Esophagus muscularis mucosa (tissue), 3 donors: ENCODE measurements at regions not wholly inside any gene's neighbourhood (a gene's known extent, or its start where the extent isn't known, plus 50 kb on each side); places are given as distances from the start of the nearest gene placed in this dataset.
"Not testable (repeated sequence)": the region's sequence is repeated elsewhere in the genome, so short reads cannot be mapped to it uniquely, and the experiment has no call there.

ENCODE experiments used
- CTCF ChIP-seq, 3 experiments: fragments of 200-600 bp in 2 of 3; fragments of 450-650 bp in 1 of 3; sonication (generic) in 2 of 3; IDR thresholded peaks; one replicate each; pipeline ENCODE4 v1.5.1; 2017 to 2019; ENCODE audit warnings: antibody characterized with exemption in 3 of 3, mild to moderate bottlenecking in 2 of 3, moderate library complexity in 1 of 3
- POLR2A ChIP-seq: fragments of 450-650 bp; IDR thresholded peaks from one replicate; pipeline ENCODE4 v1.6.1; 2017; ENCODE audit warnings: antibody characterized with exemption, moderate library complexity, mild to moderate bottlenecking, low read depth
- POLR2AphosphoS5 ChIP-seq, 2 donors: sonication (generic); formaldehyde crosslinking; IDR thresholded peaks; one replicate each; pipeline ENCODE4 v1.6.1; 2017; ENCODE audit warnings: antibody characterized with exemption in 2 of 2

GRCh38 chr2:111429353-111429752, 308.6 kb downstream of the BCL2L11 start:
- TF ChIP-seq CTCF (IDR thresholded peaks at IDR 0.05); POLR2AphosphoS5 (IDR thresholded peaks at IDR 0.05); POLR2A: not testable (repeated sequence)
